OCI-LY3 (cell line): ENCODE measurements at regions not wholly inside any gene's neighbourhood (a gene's known extent, or its start where the extent isn't known, plus 50 kb on each side); places are given as distances from the start of the nearest gene placed in this dataset.

Source experiments
- EZH2phosphoT487 ChIP-seq: fragments of 200-600 bp; shearing (Covaris generic); IDR thresholded peaks from 2 replicates; pipeline ENCODE4 v1.6.1; 2018; ENCODE audit warnings: antibody characterized with exemption, mixed run types, low read depth
- TF ChIP-seq, protein P1 (sequence below): fragments of 200-600, 300-600 bp; sonication (generic); IDR thresholded peaks from 2 replicates; pipeline ENCODE4 v1.5.1; 2014; ENCODE audit warnings: antibody characterized with exemption, low read length, low read depth

- TF ChIP-seq, protein P1, sequence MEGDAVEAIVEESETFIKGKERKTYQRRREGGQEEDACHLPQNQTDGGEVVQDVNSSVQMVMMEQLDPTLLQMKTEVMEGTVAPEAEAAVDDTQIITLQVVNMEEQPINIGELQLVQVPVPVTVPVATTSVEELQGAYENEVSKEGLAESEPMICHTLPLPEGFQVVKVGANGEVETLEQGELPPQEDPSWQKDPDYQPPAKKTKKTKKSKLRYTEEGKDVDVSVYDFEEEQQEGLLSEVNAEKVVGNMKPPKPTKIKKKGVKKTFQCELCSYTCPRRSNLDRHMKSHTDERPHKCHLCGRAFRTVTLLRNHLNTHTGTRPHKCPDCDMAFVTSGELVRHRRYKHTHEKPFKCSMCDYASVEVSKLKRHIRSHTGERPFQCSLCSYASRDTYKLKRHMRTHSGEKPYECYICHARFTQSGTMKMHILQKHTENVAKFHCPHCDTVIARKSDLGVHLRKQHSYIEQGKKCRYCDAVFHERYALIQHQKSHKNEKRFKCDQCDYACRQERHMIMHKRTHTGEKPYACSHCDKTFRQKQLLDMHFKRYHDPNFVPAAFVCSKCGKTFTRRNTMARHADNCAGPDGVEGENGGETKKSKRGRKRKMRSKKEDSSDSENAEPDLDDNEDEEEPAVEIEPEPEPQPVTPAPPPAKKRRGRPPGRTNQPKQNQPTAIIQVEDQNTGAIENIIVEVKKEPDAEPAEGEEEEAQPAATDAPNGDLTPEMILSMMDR, result no peak
- no peak for TF ChIP-seq EZH2phosphoT487
Measured at GRCh38 chr11:92707173-92707619, 262.3 kb upstream of the MTNR1B start.
